Spleen (tissue), 11 donors: ENCODE measurements at regions not wholly inside any gene's neighbourhood (a gene's known extent, or its start where the extent isn't known, plus 50 kb on each side); places are given as distances from the start of the nearest gene placed in this dataset.

Experiments used
- DNase-seq: peaks from one replicate; pipeline ENCODE4 v3.0.0-alpha.2; 2020
- H3K27ac ChIP-seq, 8 donors: fragments of 200-600 bp; sonication (generic) in 7 of 8; 1 replicate in 4 of 8; 2 replicates in 4 of 8; pipeline versions ENCODE4 v1.5.0 to v1.8.0; 2016 to 2021; ENCODE audit warnings: inconsistent platforms in 4 of 8, mild to moderate bottlenecking in 4 of 8, moderate library complexity in 1 of 8
- H3K27me3 ChIP-seq, 7 donors: fragments of 200-600 bp; sonication (generic) in 6 of 7; replicated peaks in 1 of 7; 1 replicate in 4 of 7; 2 replicates in 3 of 7; pipeline versions ENCODE4 v1.5.0 to v1.8.0; 2016 to 2021; ENCODE audit warnings: inconsistent platforms in 3 of 7, mild to moderate bottlenecking in 1 of 7
- H3K36me3 ChIP-seq, 6 donors: fragments of 200-600 bp; sonication (generic) in 5 of 6; 1 replicate in 4 of 6; 2 replicates in 2 of 6; pipeline versions ENCODE4 v1.5.0 to v1.8.0; 2016 to 2021; ENCODE audit warnings: inconsistent platforms in 2 of 6
- H3K4me1 ChIP-seq, 6 donors: fragments of 200-600 bp; sonication (generic) in 5 of 6; 1 replicate in 3 of 6; 2 replicates in 3 of 6; pipeline versions ENCODE4 v1.5.0 to v1.8.0; 2016 to 2021; ENCODE audit warnings: inconsistent platforms in 3 of 6
- H3K4me3 ChIP-seq, 8 donors: fragments of 200-600 bp; sonication (generic) in 7 of 8; 1 replicate in 4 of 8; 2 replicates in 4 of 8; pipeline versions ENCODE4 v1.5.0 to v1.8.0; 2016 to 2021; ENCODE audit warnings: inconsistent platforms in 4 of 8, mild to moderate bottlenecking in 4 of 8, moderate library complexity in 2 of 8
- H3K9me3 ChIP-seq, 8 donors: fragments of 200-600 bp; sonication (generic) in 7 of 8; 1 replicate in 4 of 8; 2 replicates in 4 of 8; pipeline versions ENCODE4 v1.5.0 to v1.8.0; 2016 to 2021; ENCODE audit warnings: inconsistent platforms in 4 of 8
- CTCF ChIP-seq, 11 experiments: fragments of 200-600 bp in 7 of 11; fragments of 450-650 bp in 4 of 11; sonication (generic) in 4 of 11; IDR thresholded peaks in 8 of 11; conservative IDR thresholded peaks in 3 of 11; 1 replicate in 7 of 11; 2 replicates in 4 of 11; pipeline versions ENCODE4 v1.4.0 to v1.8.0; 2016 to 2021; ENCODE audit warnings: antibody characterized with exemption in 11 of 11, inconsistent platforms in 4 of 11, mild to moderate bottlenecking in 1 of 11
- POLR2A ChIP-seq, 3 donors: fragments of 450-650 bp; IDR thresholded peaks; one replicate each; pipeline ENCODE4 v1.5.1; 2017; ENCODE audit warnings: antibody characterized with exemption in 3 of 3, mild to moderate bottlenecking in 1 of 3
- POLR2AphosphoS5 ChIP-seq, 3 donors: sonication (generic); formaldehyde crosslinking; IDR thresholded peaks; one replicate each; pipeline ENCODE4 v1.5.1; 2017; ENCODE audit warnings: antibody characterized with exemption in 3 of 3
- WGBS, 5 donors: extraction: QIAGEN DNeasy Blood & Tissue Kit in 3 of 5; methylation state at CpG; one replicate each; pipeline versions ENCODE4 v1.1.5 to v1.1.7; 2013 to 2018; 5-methylcytosine and 5-hydroxymethylcytosine counted together
- intact Hi-C: fragments of 100-400 bp; cut with DNase I; formaldehyde crosslinking; loops from one replicate; pipeline ENCODE4 v1.15.0; 2023; ENCODE audit warnings: low total_unique reads
- donor health status: healthy with polysubstance abuse.
- donor health status: DM: no; HTN: no; CAD: no; lungs with moderate emphysema.
- donor health status: DM: no; HTN: no; CAD: no.
- donor health status: Bipolar disorder and iron deficiency.
- donor health status: healthy.
- donor health status: DM: no; HTN: no; CAD: no.
- donor health status: DM: yes; HTN: yes; CAD: no.

GRCh38 chr18:71374294-71375000 lies 1085.6 kb downstream of the SOCS6 start:
- Histone ChIP-seq H3K4me1 (no peaks in the 10 kb centered on the region), H3K27me3 (no peaks in the 10 kb centered on the region), H3K36me3 (no peaks in the 10 kb centered on the region), H3K27ac (no peak overlapping the region), H3K4me3 (no peak overlapping the region), H3K9me3 (peaks cover 0 to 4% (median 0%) of the 10 kb centered on the region in 8 donors)
- intact Hi-C loops: no loop called here
- TF ChIP-seq POLR2AphosphoS5 (IDR thresholded peaks at IDR 0.05) (no peak), POLR2A (IDR thresholded peaks at IDR 0.05) (no peak), CTCF (IDR thresholded peaks at IDR 0.05 in 8 of 11, conservative IDR thresholded peaks at IDR 0.05 in 3 of 11) (no peak)
- WGBS, 5 donors: 55 to 64% (median 57%) methylated on average over 5 of the region's 5 CpGs
- no peak for DNase-seq

GRCh38 chr18:71371951-71372605 lies 1083.2 kb downstream of the SOCS6 start:
- Histone ChIP-seq H3K27me3 (no peaks in the 10 kb centered on the region), H3K4me3 (no peak overlapping the region), H3K9me3 (peaks cover 0 to 20% (median 13%) of the 10 kb centered on the region in 8 donors), H3K4me1 (no peaks in the 10 kb centered on the region), H3K27ac (no peak overlapping the region), H3K36me3 (no peaks in the 10 kb centered on the region)
- intact Hi-C loops: no loop called here
- no peak for DNase-seq
- TF ChIP-seq POLR2A (IDR thresholded peaks at IDR 0.05) (no peak), CTCF (IDR thresholded peaks at IDR 0.05 in 8 of 11, conservative IDR thresholded peaks at IDR 0.05 in 3 of 11) (no peak), POLR2AphosphoS5 (IDR thresholded peaks at IDR 0.05) (no peak)
- 83 to 92% (median 84%) methylated on average over 2 of the region's 2 CpGs for WGBS, 5 donors

- 71 to 84% (median 79%) methylated on average over 7 of the region's 7 CpGs for WGBS, 5 donors
- intact Hi-C loops: no loop called here
- Histone ChIP-seq H3K27me3 (no peaks in the 10 kb centered on the region), H3K4me3 (no peak overlapping the region), H3K27ac (no peak overlapping the region), H3K9me3 (peaks cover 0 to 32% (median 25%) of the 10 kb centered on the region in 8 donors), H3K36me3 (no peaks in the 10 kb centered on the region), H3K4me1 (no peaks in the 10 kb centered on the region)
- no peak for DNase-seq
- no peak for TF ChIP-seq CTCF (IDR thresholded peaks at IDR 0.05 in 8 of 11, conservative IDR thresholded peaks at IDR 0.05 in 3 of 11)
- TF ChIP-seq POLR2A (IDR thresholded peaks at IDR 0.05): no peak
- no peak for TF ChIP-seq POLR2AphosphoS5 (IDR thresholded peaks at IDR 0.05)
Observed at GRCh38 chr18:71370671-71371445, 1082.0 kb downstream of the SOCS6 start.

GRCh38 chr18:71370095-71370494 lies 1081.2 kb downstream of the SOCS6 start:
- TF ChIP-seq POLR2AphosphoS5 (IDR thresholded peaks at IDR 0.05) (no peak), POLR2A (IDR thresholded peaks at IDR 0.05) (no peak), CTCF (IDR thresholded peaks at IDR 0.05 in 8 of 11, conservative IDR thresholded peaks at IDR 0.05 in 3 of 11) (no peak)
- H3K4me3 ChIP-seq: no peak overlapping the region
- DNase-seq: no peak
- H3K27ac ChIP-seq: no peak overlapping the region
- no peaks in the 10 kb centered on the region for H3K27me3 ChIP-seq
- intact Hi-C loops: no loop called here
- 82 to 93% (median 85%) methylated on average over 2 of the region's 2 CpGs for WGBS, 5 donors
- no peaks in the 10 kb centered on the region for H3K36me3 ChIP-seq
- H3K4me1 ChIP-seq: no peaks in the 10 kb centered on the region
- H3K9me3 ChIP-seq: peaks cover 0 to 39% (median 33%) of the 10 kb centered on the region in 8 donors
